ENCODE measurements at regions not wholly inside any gene's neighbourhood (a gene's known extent, or its start where the extent isn't known, plus 50 kb on each side); places are given as distances from the start of the nearest gene placed in this dataset.

- 90% methylated on average over 5 of the region's 5 CpGs for WGBS (ENCODE audit: low lambda C conversion rate, missing lambda C conversion rate)
- Histone ChIP-seq H3K27me3 (no peaks in the 10 kb centered on the region), H3K4me1 (ENCODE audit: insufficient read depth) (no peaks in the 10 kb centered on the region)
Measured at GRCh38 chr6:166087852-166088251, 79.8 kb downstream of the TBXT start.

GRCh38 chr6:166087246-166087645 is 80.4 kb downstream of the TBXT start:
- WGBS (ENCODE audit: low lambda C conversion rate, missing lambda C conversion rate), result 85% methylated on average over 7 of the region's 7 CpGs
- TF ChIP-seq EZH2 (IDR thresholded peaks at IDR 0.05; ENCODE audit: borderline replicate concordance) (no peak), CTCF (IDR thresholded peaks at IDR 0.05; ENCODE audit: poor library complexity) (no peak), EZH2phosphoT487 (IDR thresholded peaks at IDR 0.05; ENCODE audit: low read depth, severe bottlenecking, unreplicated experiment) (no peak)
- no peak for DNase-seq (ENCODE audit: low spot score)
- H3K4me3 ChIP-seq, result no peak overlapping the region
- H3K4me2 ChIP-seq, result no peak overlapping the region
- H2AFZ ChIP-seq, result no peak overlapping the region
- no peaks in the 10 kb centered on the region for H3K36me3 ChIP-seq (replicated peaks; ENCODE audit: insufficient read depth, low read depth)
- no peaks in the 10 kb centered on the region for H3K79me2 ChIP-seq
- H4K20me1 ChIP-seq (ENCODE audit: insufficient read depth, poor library complexity, severe bottlenecking), result no peaks in the 10 kb centered on the region
- H3K27ac ChIP-seq, result no peak overlapping the region
- H3K9me2 ChIP-seq (replicated peaks; ENCODE audit: insufficient read depth), result no peaks in the 10 kb centered on the region
- H3K4me1 ChIP-seq (ENCODE audit: insufficient read depth), result no peaks in the 10 kb centered on the region
- H3K9me3 ChIP-seq (ENCODE audit: low read depth), result no peaks in the 10 kb centered on the region
- no peaks in the 10 kb centered on the region for H3K27me3 ChIP-seq

More at GRCh38 chr6:166087852-166088251, 79.8 kb downstream of the TBXT start:
- no peak for DNase-seq (ENCODE audit: low spot score)
- Histone ChIP-seq H3K4me2 (no peak overlapping the region), H3K27ac (no peak overlapping the region), H3K9me2 (replicated peaks; ENCODE audit: insufficient read depth) (no peaks in the 10 kb centered on the region), H2AFZ (no peak overlapping the region), H3K4me3 (no peak overlapping the region), H4K20me1 (ENCODE audit: insufficient read depth, poor library complexity, severe bottlenecking) (no peaks in the 10 kb centered on the region), H3K79me2 (no peaks in the 10 kb centered on the region), H3K36me3 (replicated peaks; ENCODE audit: insufficient read depth, low read depth) (no peaks in the 10 kb centered on the region), H3K9me3 (ENCODE audit: low read depth) (no peaks in the 10 kb centered on the region)
- TF ChIP-seq CTCF (IDR thresholded peaks at IDR 0.05; ENCODE audit: poor library complexity) (no peak), EZH2phosphoT487 (IDR thresholded peaks at IDR 0.05; ENCODE audit: low read depth, severe bottlenecking, unreplicated experiment) (no peak), EZH2 (IDR thresholded peaks at IDR 0.05; ENCODE audit: borderline replicate concordance) (no peak)

GRCh38 chr6:166085500-166085899 is 82.2 kb downstream of the TBXT start:
- 57% methylated on average over 2 of the region's 2 CpGs for WGBS (ENCODE audit: low lambda C conversion rate, missing lambda C conversion rate)

More at GRCh38 chr6:166085500-166085899, 82.2 kb downstream of the TBXT start:
- Histone ChIP-seq H3K9me3 (ENCODE audit: low read depth) (no peaks in the 10 kb centered on the region), H3K27me3 (no peaks in the 10 kb centered on the region), H3K79me2 (no peaks in the 10 kb centered on the region), H4K20me1 (ENCODE audit: insufficient read depth, poor library complexity, severe bottlenecking) (no peaks in the 10 kb centered on the region), H3K36me3 (replicated peaks; ENCODE audit: insufficient read depth, low read depth) (no peaks in the 10 kb centered on the region), H3K4me3 (no peak overlapping the region), H2AFZ (no peak overlapping the region), H3K27ac (no peak overlapping the region), H3K9me2 (replicated peaks; ENCODE audit: insufficient read depth) (no peaks in the 10 kb centered on the region), H3K4me2 (no peak overlapping the region), H3K4me1 (ENCODE audit: insufficient read depth) (no peaks in the 10 kb centered on the region)
- no peak for DNase-seq (ENCODE audit: low spot score)
- TF ChIP-seq EZH2 (IDR thresholded peaks at IDR 0.05; ENCODE audit: borderline replicate concordance) (no peak), EZH2phosphoT487 (IDR thresholded peaks at IDR 0.05; ENCODE audit: low read depth, severe bottlenecking, unreplicated experiment) (no peak), CTCF (IDR thresholded peaks at IDR 0.05; ENCODE audit: poor library complexity) (no peak)

All from hepatocyte (in vitro differentiated cells).